ENCODE measurements at regions not wholly inside any gene's neighbourhood (a gene's known extent, or its start where the extent isn't known, plus 50 kb on each side); places are given as distances from the start of the nearest gene placed in this dataset.

GRCh38 chr7:20952916-20953315 is 166.2 kb upstream of the SP8 start:
- DNase-seq: no peak

DNA sequence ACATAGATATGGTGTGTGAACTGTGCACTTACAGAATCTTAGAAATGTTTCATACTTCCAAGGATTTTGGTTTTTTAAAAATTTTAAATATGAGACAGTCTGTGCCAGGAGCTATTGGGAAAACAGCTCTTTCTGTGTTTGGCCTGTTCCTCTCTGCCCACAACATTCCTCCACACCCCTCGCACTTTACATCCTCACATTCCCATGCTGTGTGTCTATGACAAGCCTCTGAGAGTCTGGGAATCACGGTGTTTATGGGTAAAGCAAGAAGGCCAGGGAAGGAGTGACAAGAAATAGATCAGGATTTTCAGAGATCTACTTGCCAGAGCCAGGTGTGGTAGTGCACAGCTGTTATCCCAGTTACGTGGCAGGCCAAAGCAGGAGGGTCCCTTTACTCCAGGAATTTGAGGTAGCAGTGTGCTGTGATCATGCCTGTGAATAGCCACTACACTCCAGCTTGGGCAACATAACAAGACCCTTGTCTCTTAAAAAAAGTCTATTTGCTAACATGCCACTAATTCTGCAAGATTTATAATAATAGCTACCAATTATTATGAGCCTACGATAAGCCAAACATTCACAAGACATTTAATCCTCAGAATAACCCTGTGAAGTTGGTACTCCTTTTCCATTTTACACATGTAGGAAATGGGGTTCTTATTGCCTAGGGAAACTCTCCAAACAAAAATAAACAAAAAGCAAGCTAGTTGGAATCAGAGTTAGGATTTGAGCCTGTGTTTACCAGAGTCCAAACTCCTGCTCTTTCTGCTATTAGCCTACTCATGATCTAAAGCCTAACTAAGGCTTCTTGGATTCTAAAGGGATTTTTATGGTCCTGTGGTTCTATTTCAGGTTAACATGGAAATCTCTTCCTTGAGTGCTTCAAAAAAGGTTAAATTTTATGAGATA is 168.3 kb upstream of the SP8 start:
- DNase-seq: no peak

- no peak for DNase-seq
These were observed 171.9 kb upstream of the SP8 start for GRCh38 chr7:20958572-20958971.

GRCh38 chr7:20959281-20959680 is 172.6 kb upstream of the SP8 start:
- no peak for DNase-seq

DNA sequence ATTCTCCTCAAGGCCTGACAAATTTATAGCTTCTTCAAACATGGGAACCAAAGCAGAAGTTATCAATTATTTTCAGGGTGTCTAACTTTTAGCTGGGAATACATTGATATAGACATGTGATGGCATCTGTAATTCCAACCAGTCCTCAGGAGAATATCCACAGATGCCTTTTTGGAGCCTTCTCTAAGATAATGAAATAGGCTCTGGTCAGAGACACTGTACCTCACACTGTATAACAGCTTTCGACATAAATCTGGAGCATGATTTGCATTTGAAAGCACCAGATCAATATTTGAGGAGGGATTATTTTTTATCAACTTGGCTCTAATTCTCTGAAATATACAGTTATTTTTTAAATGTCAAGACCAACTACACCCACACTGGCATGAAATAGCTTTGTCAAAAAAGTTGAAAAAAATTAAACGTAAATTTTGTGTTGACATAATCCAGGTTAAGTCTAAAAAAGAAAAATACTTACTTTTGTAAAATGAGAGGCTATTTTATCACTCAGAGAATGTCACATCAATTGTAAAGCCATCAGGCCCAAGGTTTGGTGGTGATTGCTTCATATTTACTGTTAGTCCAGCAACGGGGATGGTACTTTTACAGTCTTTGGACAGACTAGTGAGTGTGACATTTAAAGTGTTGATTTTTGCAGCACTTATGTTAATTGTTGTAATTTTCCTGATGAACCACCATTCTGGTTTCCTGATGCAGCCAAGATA is 177.0 kb upstream of the SP8 start:
- no peak for DNase-seq

DNA sequence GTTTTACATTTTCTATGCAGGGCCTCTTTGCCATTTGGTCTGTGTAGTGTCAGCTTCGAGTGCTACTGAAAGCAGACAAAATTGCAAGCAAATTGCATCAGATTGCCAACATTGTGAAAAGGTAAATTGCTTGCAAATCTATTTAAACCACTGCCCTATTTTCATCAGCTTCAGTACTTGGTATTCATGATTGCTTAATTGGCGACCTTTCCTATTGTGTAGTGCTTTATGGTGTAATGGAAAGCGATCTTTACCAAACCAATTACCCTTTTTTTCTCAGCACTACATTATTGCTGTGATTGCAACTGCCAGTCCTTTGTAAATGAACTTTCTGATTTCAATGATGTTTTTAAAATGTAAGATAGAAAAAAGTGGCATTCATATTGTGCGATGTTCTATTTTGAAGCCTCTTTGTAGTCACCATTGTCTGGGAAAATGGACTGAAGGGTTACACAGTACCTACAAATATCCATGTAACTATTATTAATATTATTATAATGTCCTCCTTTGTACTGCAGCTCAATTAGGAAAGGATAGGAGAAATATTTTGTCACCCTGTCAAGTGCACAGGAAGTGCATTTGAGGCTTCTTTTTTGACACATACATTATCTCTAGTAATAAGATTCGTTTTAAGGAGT is 177.7 kb upstream of the SP8 start:
- no peak for DNase-seq

- DNase-seq: no peak
These were observed 184.5 kb upstream of the SP8 start for GRCh38 chr7:20971219-20971618.

GRCh38 chr7:20980232-20980631 is 193.5 kb upstream of the SP8 start:
- DNase-seq: no peak

DNA sequence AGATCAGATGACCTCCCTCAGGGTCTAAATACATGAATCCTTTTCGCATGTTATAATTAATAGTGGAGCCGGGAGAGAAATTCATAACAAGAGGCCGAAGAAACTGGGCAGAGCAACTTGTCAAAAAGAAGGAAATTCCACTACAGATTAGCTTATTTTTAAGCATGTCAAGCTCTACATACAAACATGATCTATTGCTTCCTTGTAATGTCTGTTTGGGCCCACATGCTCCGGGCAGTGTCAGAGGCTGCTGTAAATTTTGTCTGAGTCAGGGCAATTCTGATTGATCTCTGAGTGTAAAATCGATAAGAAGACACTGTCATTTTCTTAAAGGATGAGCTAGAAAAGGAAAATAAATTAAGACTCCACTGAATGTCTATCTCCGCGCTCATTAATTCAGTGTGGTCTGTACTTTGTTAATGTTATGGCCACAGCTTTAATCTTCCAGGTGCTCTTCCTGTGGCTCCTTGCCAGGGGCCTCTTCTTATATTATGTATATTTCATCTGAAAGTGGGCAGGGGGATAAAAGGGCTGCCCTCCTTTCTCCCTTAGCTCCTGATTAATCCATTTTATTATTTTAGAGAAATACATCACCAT is 194.1 kb upstream of the SP8 start:
- no peak for DNase-seq

- DNase-seq: no peak
These were observed 201.7 kb upstream of the SP8 start for GRCh38 chr7:20988340-20988739.

DNA sequence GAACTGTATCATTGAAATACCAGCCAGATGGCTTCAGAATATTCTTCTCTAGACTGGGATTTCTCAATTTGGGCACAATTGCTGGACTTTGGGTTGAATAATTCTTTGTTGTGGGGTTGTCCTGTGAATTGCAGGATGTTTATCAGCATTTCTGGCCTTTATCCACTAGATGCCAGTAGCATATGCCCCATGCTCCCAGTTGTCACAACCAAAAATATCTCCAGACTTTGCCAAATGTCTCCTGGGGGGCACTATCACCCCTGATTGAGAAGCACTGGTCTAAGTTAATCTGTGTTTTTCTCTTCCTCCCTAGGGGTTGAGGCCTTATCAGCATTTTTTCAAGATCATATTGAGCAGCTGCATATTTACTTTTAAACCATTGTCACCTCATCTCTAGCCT is 204.9 kb upstream of the SP8 start:
- no peak for DNase-seq

DNA sequence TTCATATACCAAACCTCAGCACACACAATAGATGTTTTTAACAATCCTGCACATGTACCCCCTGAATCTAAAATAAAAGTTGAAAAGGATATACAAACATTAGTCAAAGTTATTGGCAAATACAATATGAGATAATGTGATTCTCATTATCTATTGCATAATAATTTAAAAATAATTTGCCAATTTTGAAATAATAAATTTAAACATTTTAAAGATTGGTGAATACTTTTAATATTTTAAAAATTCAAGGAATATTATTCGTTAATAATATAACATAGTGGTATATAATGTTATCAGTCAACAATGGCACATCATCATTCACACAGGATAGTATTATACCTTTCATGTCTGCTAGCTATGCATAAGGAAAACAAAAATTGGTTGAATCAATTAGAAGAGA is 207.0 kb upstream of the SP8 start:
- DNase-seq: no peak

GRCh38 chr7:20998309-20998708 is 211.6 kb upstream of the SP8 start:
- no peak for DNase-seq

GRCh38 chr7:21011153-21011552 is 224.5 kb upstream of the SP8 start:
- DNase-seq: no peak

DNA sequence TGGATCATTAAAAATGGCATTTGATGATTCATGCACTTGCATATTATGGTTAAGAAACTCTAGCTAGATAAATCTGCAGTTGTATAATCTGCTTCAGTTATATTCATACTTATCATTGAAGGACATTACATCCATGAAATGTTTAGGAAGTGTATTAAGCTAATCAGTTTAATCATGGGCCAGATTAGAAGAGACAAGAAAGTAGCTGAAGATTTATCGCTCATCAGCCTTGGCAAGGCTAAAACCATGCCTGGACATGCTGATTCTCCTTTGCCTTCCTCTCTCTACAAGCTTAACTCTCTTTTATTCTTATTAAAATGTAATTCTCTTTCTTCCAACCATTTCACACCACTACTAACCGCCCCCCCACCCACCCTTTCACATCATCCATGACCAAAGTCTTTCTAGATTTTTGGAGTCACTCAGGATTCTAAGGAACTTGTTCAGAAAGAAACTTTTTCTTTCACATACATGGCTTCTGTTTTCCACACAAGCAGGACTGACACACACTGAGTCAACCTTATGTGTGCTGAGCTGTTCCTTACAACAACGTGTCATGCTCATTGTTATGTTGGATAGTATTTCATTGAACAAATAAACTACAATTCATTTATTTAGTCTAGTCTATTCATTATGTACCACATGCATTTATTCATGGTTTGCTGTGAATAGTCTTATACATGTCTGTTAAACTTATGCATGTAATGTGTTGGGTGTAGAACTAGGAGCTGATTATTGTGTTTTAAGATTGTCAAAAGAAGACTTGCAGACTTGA is 227.3 kb upstream of the SP8 start:
- no peak for DNase-seq

DNA sequence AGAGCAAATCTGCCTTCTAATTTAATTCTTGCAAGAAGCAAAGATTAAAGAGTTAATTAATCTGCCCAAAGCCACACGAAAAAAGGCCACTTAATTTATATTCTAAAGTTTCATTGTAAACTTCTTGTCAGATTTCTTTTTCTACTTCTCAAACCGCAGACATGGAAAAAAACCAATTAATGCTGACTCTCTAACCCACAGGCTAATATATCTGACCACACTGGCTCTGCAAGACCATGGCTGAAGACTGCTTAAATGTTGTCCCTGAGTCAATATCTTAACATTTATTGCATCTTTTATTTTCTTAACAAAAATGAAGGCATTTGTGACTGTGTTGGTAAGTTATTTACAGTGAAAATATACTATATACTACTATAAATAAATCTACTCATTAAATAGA is 234.0 kb upstream of the SP8 start:
- no peak for DNase-seq

GRCh38 chr7:21023841-21024484 is 237.3 kb upstream of the SP8 start:
- no peak for DNase-seq

DNA sequence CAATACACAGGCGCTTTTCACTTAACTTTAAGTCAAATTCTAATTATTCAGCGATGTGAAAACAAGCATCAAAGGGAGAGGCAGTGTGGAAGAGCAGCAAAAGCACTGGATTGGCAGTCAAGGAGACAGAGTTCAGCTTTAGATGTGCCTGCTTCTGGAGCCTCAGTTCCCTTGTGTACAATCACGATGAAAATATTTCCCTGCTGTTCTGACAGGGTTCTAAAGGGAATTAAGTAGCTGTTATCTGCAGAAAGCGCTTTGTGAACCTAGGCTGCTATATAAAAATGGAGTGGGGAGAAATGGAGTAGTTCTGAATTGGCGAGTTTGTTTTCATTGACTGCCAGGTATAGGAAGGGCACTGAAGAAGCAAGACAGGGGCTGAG is 237.8 kb upstream of the SP8 start:
- no peak for DNase-seq

GRCh38 chr7:21028186-21028585 is 241.5 kb upstream of the SP8 start:
- no peak for DNase-seq

DNA sequence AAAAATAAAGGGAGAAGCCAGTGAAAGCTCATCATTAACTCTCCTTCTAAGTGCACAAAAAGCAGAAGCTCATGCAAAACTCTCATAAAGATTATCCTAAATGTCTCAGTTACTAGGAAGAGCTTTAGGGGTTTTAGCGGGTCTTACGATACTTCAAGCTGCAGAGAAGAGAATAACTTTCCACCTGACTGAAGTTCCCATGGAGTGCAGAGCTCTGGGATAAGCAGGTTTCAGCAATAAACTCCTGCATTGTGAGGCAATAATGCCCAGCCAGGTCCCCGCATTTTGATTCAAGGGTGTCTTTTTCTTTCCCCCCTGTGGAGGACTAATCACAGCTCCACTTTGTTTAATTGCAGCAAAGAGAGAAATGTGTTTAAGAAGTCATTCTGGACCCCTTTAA is 241.9 kb upstream of the SP8 start:
- DNase-seq: no peak

DNA sequence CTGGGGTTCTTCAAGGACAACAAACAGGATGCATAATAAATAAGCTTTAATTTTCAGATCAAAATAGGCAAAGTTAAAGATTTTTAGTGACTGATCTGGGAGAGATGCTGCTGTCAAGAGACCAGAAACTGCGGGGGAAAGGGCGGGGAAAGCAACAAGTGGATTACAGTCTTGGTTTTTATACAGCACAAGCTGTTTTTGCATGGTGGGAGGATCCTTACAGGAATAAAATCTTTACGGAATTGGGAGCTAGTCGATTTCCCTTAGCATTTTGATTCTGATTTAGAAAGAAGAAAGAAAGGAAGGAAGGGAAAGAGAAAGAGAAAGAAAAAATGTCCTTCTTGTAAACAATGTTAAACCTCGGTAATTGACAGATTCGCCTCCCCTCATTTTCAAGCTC is 242.3 kb upstream of the SP8 start:
- DNase-seq: no peak

- no peak for DNase-seq
These were observed 243.7 kb upstream of the SP8 start for GRCh38 chr7:21030237-21030871.

Data from CD4-positive, alpha-beta T cell treated with Interleukin-4 for 1 hour (primary cell).